GM23338 (cell line): ENCODE measurements at regions not wholly inside any gene's neighbourhood (a gene's known extent, or its start where the extent isn't known, plus 50 kb on each side); places are given as distances from the start of the nearest gene placed in this dataset.

Experiments
- ATAC-seq: fragments of 200-7000 bp; cut with Tn5 transposase; 3 replicates; pipeline ENCODE4 v1.9.1; 2020
- DNase-seq: peaks from one replicate; pipeline ENCODE4 v3.0.0-alpha.2; 2015; ENCODE audit warnings: low spot score
- H2AFZ ChIP-seq: fragments of 200-600 bp; sonication (generic); 2 replicates; pipeline ENCODE4 v1.8.0; 2016; ENCODE audit warnings: antibody characterized with exemption, mild to moderate bottlenecking, moderate library complexity
- H3F3A ChIP-seq: fragments of 200-600 bp; sonication (generic); replicated peaks from 2 replicates; pipeline ENCODE4 v1.8.0; 2017; ENCODE audit warnings: antibody characterized with exemption, mixed run types, low read depth
- H3K27ac ChIP-seq: fragments of 200-600 bp; sonication (generic); 2 replicates; pipeline ENCODE4 v1.6.1; 2016; ENCODE audit warnings: low read depth
- H3K27me3 ChIP-seq: fragments of 200-600 bp; sonication (generic); 2 replicates; pipeline ENCODE4 v1.8.0; 2016; ENCODE audit warnings: mild to moderate bottlenecking, mixed run types, moderate library complexity; ENCODE audit not compliant: insufficient read depth
- H3K36me3 ChIP-seq: fragments of 200-600 bp; sonication (generic); 2 replicates; pipeline ENCODE4 v1.8.0; 2016; ENCODE audit warnings: mild to moderate bottlenecking; ENCODE audit not compliant: insufficient read depth
- H3K4me1 ChIP-seq: fragments of 200-600 bp; sonication (generic); 2 replicates; pipeline ENCODE4 v1.8.0; 2016; ENCODE audit warnings: mild to moderate bottlenecking, moderate library complexity; ENCODE audit not compliant: insufficient read depth
- H3K4me2 ChIP-seq: fragments of 200-600 bp; sonication (generic); 2 replicates; pipeline ENCODE4 v1.7.1; 2017; ENCODE audit warnings: mixed run types
- H3K4me3 ChIP-seq: fragments of 200-600 bp; sonication (generic); 2 replicates; pipeline ENCODE4 v1.6.1; 2016; ENCODE audit warnings: mixed run types
- H3K79me2 ChIP-seq: fragments of 200-600 bp; sonication (generic); replicated peaks from 2 replicates; pipeline ENCODE4 v1.8.0; 2017; ENCODE audit warnings: mild to moderate bottlenecking; ENCODE audit not compliant: insufficient read depth
- H3K9me2 ChIP-seq: fragments of 200-600 bp; sonication (generic); 2 replicates; pipeline ENCODE4 v1.8.0; 2017; ENCODE audit not compliant: insufficient read depth
- H4K20me1 ChIP-seq: fragments of 200-600 bp; sonication (generic); replicated peaks from 2 replicates; pipeline ENCODE4 v1.8.0; 2017; ENCODE audit warnings: mild to moderate bottlenecking; ENCODE audit not compliant: insufficient read depth
- H3K27ac Mint-ChIP-seq: 2 replicates; pipeline ENCODE4 v1.8.0; 2020; ENCODE audit warnings: inconsistent platforms, mild to moderate bottlenecking, moderate library complexity, mixed read lengths
- H3K27me3 Mint-ChIP-seq: 3 replicates; pipeline ENCODE4 v1.8.0; 2022; ENCODE audit warnings: low read depth, mild to moderate bottlenecking, moderate library complexity, mixed read lengths, inconsistent platforms; ENCODE audit not compliant: insufficient read depth, poor library complexity
- H3K36me3 Mint-ChIP-seq: 3 replicates; pipeline ENCODE4 v1.8.0; 2021; ENCODE audit warnings: low read depth, mild to moderate bottlenecking, inconsistent platforms, moderate library complexity, mixed read lengths
- H3K4me1 Mint-ChIP-seq: 3 replicates; pipeline ENCODE4 v1.8.0; 2020; ENCODE audit warnings: mild to moderate bottlenecking, inconsistent platforms, mixed read lengths
- H3K4me3 Mint-ChIP-seq: 3 replicates; pipeline ENCODE4 v1.8.0; 2021; ENCODE audit warnings: moderate library complexity, mild to moderate bottlenecking, inconsistent platforms, mixed read lengths
- H3K9me3 Mint-ChIP-seq: 3 replicates; pipeline ENCODE4 v1.8.0; 2020; ENCODE audit warnings: moderate library complexity, mild to moderate bottlenecking, inconsistent platforms, mixed read lengths
- CREB1 ChIP-seq: fragments of 250-450 bp; sonication (Bioruptor Pico); IDR thresholded peaks from 2 replicates; pipeline ENCODE4 v1.5.0; 2020; ENCODE audit warnings: low read depth, mild to moderate bottlenecking, moderate library complexity
- CTCF ChIP-seq, 2 experiments: fragments of 200-600 bp in 1 of 2; sonication (generic) in 1 of 2; conservative IDR thresholded peaks; 2 replicates each; pipeline versions ENCODE4 v1.5.1 to v1.6.1; 2016 to 2017; ENCODE audit warnings: antibody characterized with exemption in 2 of 2, low read depth in 2 of 2, mild to moderate bottlenecking in 2 of 2, moderate library complexity in 1 of 2
- ETS1 ChIP-seq: IDR thresholded peaks from 2 replicates; pipeline ENCODE4 v1.6.1; 2016; ENCODE audit warnings: antibody characterized with exemption
- EZH2 ChIP-seq: fragments of 200-600 bp; sonication (generic); IDR thresholded peaks from one replicate; pipeline ENCODE4 v1.8.0; 2017; ENCODE audit warnings: antibody characterized with exemption, mild to moderate bottlenecking, low read depth; ENCODE audit not compliant: unreplicated experiment
- EZH2phosphoT487 ChIP-seq: fragments of 200-600 bp; sonication (generic); IDR thresholded peaks from one replicate; pipeline ENCODE4 v1.8.1; 2018; ENCODE audit warnings: antibody characterized with exemption; ENCODE audit not compliant: unreplicated experiment
- NANOG ChIP-seq: IDR thresholded peaks from 2 replicates; pipeline ENCODE4 v1.6.1; 2016; ENCODE audit warnings: antibody characterized with exemption, borderline replicate concordance
- POLR2AphosphoS5 ChIP-seq: IDR thresholded peaks from 2 replicates; pipeline ENCODE4 v1.6.1; 2016; ENCODE audit warnings: antibody characterized with exemption, low read depth
- REST ChIP-seq: IDR thresholded peaks from one replicate; pipeline ENCODE4 v1.6.1; 2018; ENCODE audit warnings: antibody characterized with exemption; ENCODE audit not compliant: unreplicated experiment
- STAT1 ChIP-seq: IDR thresholded peaks from one replicate; pipeline ENCODE4 v1.6.1; 2016; ENCODE audit warnings: antibody characterized with exemption; ENCODE audit not compliant: unreplicated experiment
- ZNF114 ChIP-seq: fragments of 250-450 bp; sonication (Bioruptor Pico); IDR thresholded peaks from 2 replicates; pipeline ENCODE4 v1.5.0; 2020; ENCODE audit warnings: mild to moderate bottlenecking, moderate library complexity
- ZNF462 ChIP-seq: fragments of 250-450 bp; sonication (Bioruptor Pico); IDR thresholded peaks from 2 replicates; pipeline ENCODE4 v1.5.0; 2020; ENCODE audit warnings: mild to moderate bottlenecking, moderate library complexity

- no peak overlapping the region for H3K4me3 Mint-ChIP-seq
- DNase-seq: no peak
- TF ChIP-seq EZH2phosphoT487: no peak
- TF ChIP-seq POLR2AphosphoS5: no peak
- no peak for TF ChIP-seq EZH2
- TF ChIP-seq ETS1: no peak
- TF ChIP-seq ZNF114 (CRISPR knock-in tag): no peak
- no peak for TF ChIP-seq CTCF (conservative IDR thresholded peaks at IDR 0.05; ENCODE audit: low read depth in 2 of 2)
- no peak for TF ChIP-seq NANOG
- no peak for TF ChIP-seq CREB1 (CRISPR knock-in tag)
- no peak for TF ChIP-seq REST
- TF ChIP-seq STAT1: no peak
- no peak for TF ChIP-seq ZNF462
These were observed 1104.5 kb downstream of the FAT4 start for GRCh38 chr4:126419266-126419665.

More at GRCh38 chr4:126419266-126419665, 1104.5 kb downstream of the FAT4 start:
- no peak overlapping the region for H3K27ac ChIP-seq
- H3K4me1 Mint-ChIP-seq: no peaks in the 10 kb centered on the region
- H3K36me3 Mint-ChIP-seq: no peaks in the 10 kb centered on the region
- no peak overlapping the region for H2AFZ ChIP-seq
- no peaks in the 10 kb centered on the region for H3K27me3 ChIP-seq
- H4K20me1 ChIP-seq: no peaks in the 10 kb centered on the region
- H3K27me3 Mint-ChIP-seq: no peaks in the 10 kb centered on the region
- H3K79me2 ChIP-seq: no peaks in the 10 kb centered on the region
- H3K9me2 ChIP-seq: no peaks in the 10 kb centered on the region
- H3K36me3 ChIP-seq: no peaks in the 10 kb centered on the region
- H3K4me1 ChIP-seq: no peaks in the 10 kb centered on the region
- H3F3A ChIP-seq: no peaks in the 10 kb centered on the region
- H3K4me2 ChIP-seq: no peak overlapping the region
- no peak overlapping the region for H3K4me3 ChIP-seq
- no peak overlapping the region for H3K27ac Mint-ChIP-seq
- ATAC-seq: no peak
- H3K9me3 Mint-ChIP-seq: no peaks in the 10 kb centered on the region
